DND-41 (cell line): ENCODE measurements at regions not wholly inside any gene's neighbourhood (a gene's known extent, or its start where the extent isn't known, plus 50 kb on each side); places are given as distances from the start of the nearest gene placed in this dataset.

ENCODE experiments used
- ATAC-seq: fragments of 200-7000 bp; cut with Tn5 transposase; 3 replicates; pipeline ENCODE4 v1.9.1; 2021; ENCODE audit warnings: low read depth; ENCODE audit not compliant: insufficient read depth
- DNase-seq: peaks from one replicate; pipeline ENCODE4 v3.0.0-alpha.2; 2020
- H2AFZ ChIP-seq: 2 replicates; pipeline ENCODE4 v1.6.0; 2012; ENCODE audit warnings: low read depth, low read length
- H3K27ac ChIP-seq: 2 replicates; pipeline ENCODE4 v1.5.1; 2012; ENCODE audit warnings: low read length, inconsistent platforms
- H3K27me3 ChIP-seq: fragments of 200-600 bp; sonication (generic); 2 replicates; pipeline ENCODE4 v1.6.0; 2012; ENCODE audit warnings: low read length, mild to moderate bottlenecking, inconsistent platforms; ENCODE audit not compliant: insufficient read depth, poor library complexity
- H3K36me3 ChIP-seq: 2 replicates; pipeline ENCODE4 v1.5.1; 2012; ENCODE audit warnings: low read length, inconsistent platforms; ENCODE audit not compliant: insufficient read depth
- H3K4me1 ChIP-seq: 2 replicates; pipeline ENCODE4 v1.5.1; 2012; ENCODE audit warnings: mild to moderate bottlenecking, low read length; ENCODE audit not compliant: insufficient read depth
- H3K4me2 ChIP-seq: 2 replicates; pipeline ENCODE4 v1.6.0; 2012; ENCODE audit warnings: mild to moderate bottlenecking, moderate library complexity, low read length, inconsistent platforms; ENCODE audit not compliant: insufficient read depth
- H3K4me3 ChIP-seq, 2 experiments: fragments of 200-600 bp in 1 of 2; shearing (Covaris generic) in 1 of 2; 2 replicates each; pipeline ENCODE4 v1.5.1; 2012 to 2016; ENCODE audit warnings: inconsistent platforms in 2 of 2, low read length in 2 of 2, mild to moderate bottlenecking in 2 of 2, low read depth in 1 of 2, moderate library complexity in 1 of 2
- H3K79me2 ChIP-seq: 2 replicates; pipeline ENCODE4 v1.6.0; 2012; ENCODE audit warnings: low read length, inconsistent platforms; ENCODE audit not compliant: insufficient read depth
- H3K9ac ChIP-seq: 2 replicates; pipeline ENCODE4 v1.6.0; 2012; ENCODE audit warnings: low read depth, mild to moderate bottlenecking, inconsistent platforms, low read length, moderate library complexity
- H3K9me3 ChIP-seq: 2 replicates; pipeline ENCODE4 v1.5.1; 2012; ENCODE audit warnings: low read length, moderate library complexity, mild to moderate bottlenecking, inconsistent platforms; ENCODE audit not compliant: insufficient read depth, severe bottlenecking
- H4K20me1 ChIP-seq: 2 replicates; pipeline ENCODE4 v1.6.0; 2012; ENCODE audit warnings: low read length; ENCODE audit not compliant: insufficient read depth
- CTCF ChIP-seq: IDR thresholded peaks from 2 replicates; pipeline ENCODE4 v1.5.1; 2012; ENCODE audit warnings: borderline replicate concordance, low read length, moderate library complexity, mild to moderate bottlenecking; ENCODE audit not compliant: poor library complexity, severe bottlenecking; ENCODE audit errors: extremely low read depth
- EZH2 ChIP-seq: IDR thresholded peaks from 3 replicates; pipeline ENCODE4 v1.6.1; 2012; ENCODE audit warnings: borderline replicate concordance, low read depth, mild to moderate bottlenecking, moderate library complexity, low read length, inconsistent platforms; ENCODE audit not compliant: severe bottlenecking

GRCh38 chr1:166383635-166384346 lies 217.0 kb upstream of the FAM78B start:
- H3K79me2 ChIP-seq = no peaks in the 10 kb centered on the region
- DNase-seq (no peak), ATAC-seq (no peak)
- no peaks in the 10 kb centered on the region for H4K20me1 ChIP-seq
- no peak overlapping the region for H3K27ac ChIP-seq
- H3K4me1 ChIP-seq = no peaks in the 10 kb centered on the region
- H3K9ac ChIP-seq = no peak overlapping the region
- no peak overlapping the region for H2AFZ ChIP-seq
- peaks cover 10% of the 10 kb centered on the region for H3K27me3 ChIP-seq
- TF ChIP-seq CTCF = no peak
- no peak for TF ChIP-seq EZH2
- no peak overlapping the region for H3K4me3 ChIP-seq
- no peak overlapping the region for H3K4me2 ChIP-seq
- no peaks in the 10 kb centered on the region for H3K36me3 ChIP-seq
- H3K9me3 ChIP-seq = no peaks in the 10 kb centered on the region

- H3K4me3 ChIP-seq = no peak overlapping the region
- no peaks in the 10 kb centered on the region for H3K36me3 ChIP-seq
- ATAC-seq = no peak
- H4K20me1 ChIP-seq = no peaks in the 10 kb centered on the region
- no peaks in the 10 kb centered on the region for H3K79me2 ChIP-seq
- no peaks in the 10 kb centered on the region for H3K9me3 ChIP-seq
- no peak for DNase-seq
- H2AFZ ChIP-seq = no peak overlapping the region
- H3K4me1 ChIP-seq = no peaks in the 10 kb centered on the region
- no peak overlapping the region for H3K4me2 ChIP-seq
- H3K27ac ChIP-seq = no peak overlapping the region
- TF ChIP-seq EZH2 (no peak), CTCF (no peak)
- H3K27me3 ChIP-seq = peaks cover 5% of the 10 kb centered on the region
- H3K9ac ChIP-seq = no peak overlapping the region
Measured at GRCh38 chr1:166384948-166385347, 218.1 kb upstream of the FAM78B start.

GRCh38 chr1:166390366-166391033 lies 223.7 kb upstream of the FAM78B start:
- Histone ChIP-seq H3K4me2 (no peak overlapping the region), H3K79me2 (no peaks in the 10 kb centered on the region), H4K20me1 (no peaks in the 10 kb centered on the region), H2AFZ (no peak overlapping the region), H3K27ac (no peak overlapping the region), H3K4me1 (no peaks in the 10 kb centered on the region), H3K4me3 (no peak overlapping the region), H3K9me3 (no peaks in the 10 kb centered on the region), H3K36me3 (no peaks in the 10 kb centered on the region), H3K9ac (no peak overlapping the region), H3K27me3 (peaks cover 20% of the 10 kb centered on the region)
- TF ChIP-seq EZH2 (no peak), CTCF (no peak)
- DNase-seq (no peak), ATAC-seq (no peak)
